HL-60 (cell line): ENCODE measurements at regions not wholly inside any gene's neighbourhood (a gene's known extent, or its start where the extent isn't known, plus 50 kb on each side); places are given as distances from the start of the nearest gene placed in this dataset.

Experiments
- DNase-seq, 2 experiments: peaks; one replicate each; pipeline ENCODE4 v3.0.0-alpha.2; 2010 to 2020; ENCODE audit warnings: low read depth in 1 of 2, low spot score in 1 of 2
- H3K27ac ChIP-seq: fragments of 250-450 bp; sonication (Bioruptor Pico); replicated peaks from 2 replicates; pipeline ENCODE4 v1.5.1; 2020; ENCODE audit warnings: mild to moderate bottlenecking, moderate library complexity
- H3K27me3 ChIP-seq: fragments of 250-450 bp; sonication (Bioruptor Pico); 2 replicates; pipeline ENCODE4 v1.5.1; 2021; ENCODE audit warnings: mild to moderate bottlenecking, moderate library complexity; ENCODE audit not compliant: insufficient read depth, poor library complexity, severe bottlenecking
- H3K4me3 ChIP-seq: replicated peaks from 2 replicates; pipeline ENCODE4 v1.5.1; 2011; ENCODE audit warnings: mild to moderate bottlenecking, control low read depth, low read length; ENCODE audit not compliant: insufficient read depth
- CTCF ChIP-seq: IDR thresholded peaks from one replicate; pipeline ENCODE4 v1.5.1; 2011; ENCODE audit warnings: low read length, control low read depth, inconsistent platforms; ENCODE audit not compliant: insufficient read depth
- GABPA ChIP-seq: IDR thresholded peaks from 2 replicates; pipeline ENCODE4 v1.6.1; 2012; ENCODE audit warnings: low read depth
- POLR2AphosphoS5 ChIP-seq: IDR thresholded peaks from 2 replicates; pipeline ENCODE4 v1.6.1; 2012; ENCODE audit warnings: low read depth
- REST ChIP-seq: IDR thresholded peaks from 2 replicates; pipeline ENCODE4 v1.6.1; 2012; ENCODE audit warnings: low read depth; ENCODE audit not compliant: insufficient replicate concordance
- SPI1 ChIP-seq: IDR thresholded peaks from 2 replicates; pipeline ENCODE4 v1.6.1; 2012; ENCODE audit warnings: low read depth, mild to moderate bottlenecking, borderline replicate concordance

DNA sequence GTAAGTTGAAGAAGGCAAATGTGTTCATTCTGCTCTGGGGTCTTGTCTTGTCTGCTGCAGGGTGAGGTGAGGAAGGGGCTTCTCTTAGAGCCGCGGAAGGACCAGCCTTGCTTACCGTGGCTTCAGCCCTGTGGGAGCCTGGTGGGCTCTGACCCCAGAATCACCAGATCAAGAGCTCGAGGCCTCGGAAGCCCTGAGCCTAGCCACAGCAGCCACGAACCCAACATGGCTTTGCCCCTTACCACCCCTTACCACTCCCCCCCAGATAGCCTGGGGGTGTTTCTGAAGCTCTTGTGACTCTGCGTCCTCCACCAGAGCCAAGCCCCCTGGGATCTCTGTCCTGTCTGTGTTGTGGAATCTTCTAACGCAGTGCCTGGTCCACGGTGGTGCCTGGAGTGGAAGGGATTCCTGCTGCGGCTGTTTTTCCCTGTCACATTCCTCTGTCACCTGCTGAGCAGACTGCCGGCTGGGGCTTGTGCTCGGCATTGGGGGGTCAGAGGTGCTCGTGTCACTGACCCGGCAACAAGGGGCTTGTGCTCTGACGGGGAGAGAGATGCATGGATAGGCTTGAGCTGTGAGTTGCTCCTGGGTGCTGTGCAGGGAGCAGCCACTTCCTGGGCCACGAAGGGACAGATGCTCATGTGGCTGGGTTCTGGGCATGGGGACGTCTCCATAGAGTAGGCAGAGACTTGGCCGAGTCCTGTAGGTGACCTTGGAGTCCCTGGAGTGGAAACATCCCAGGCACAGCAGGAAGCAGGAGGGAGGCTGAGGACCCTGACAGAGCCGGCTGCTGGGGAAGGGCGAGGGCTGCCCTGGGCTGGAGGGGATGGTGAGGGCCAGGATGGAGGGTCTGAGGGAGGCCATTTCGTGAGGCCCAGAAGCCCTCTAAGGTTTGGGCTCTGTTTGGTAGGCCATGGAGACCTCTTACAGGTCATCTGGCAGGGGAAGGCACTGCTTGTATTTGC, 316.0 kb downstream of the QKI start:
- TF ChIP-seq POLR2AphosphoS5 = no peak
- TF ChIP-seq REST = no peak
- TF ChIP-seq GABPA = no peak
- no peak for TF ChIP-seq SPI1
- no peak for TF ChIP-seq CTCF
- Histone ChIP-seq H3K4me3 (no peak overlapping the region), H3K27ac (no peak overlapping the region), H3K27me3 (no peaks in the 10 kb centered on the region)
- DNase-seq = no peak

GRCh38 chr6:163729127-163729872, 314.8 kb downstream of the QKI start:
- Histone ChIP-seq H3K27ac (no peak overlapping the region), H3K4me3 (no peak overlapping the region), H3K27me3 (no peaks in the 10 kb centered on the region)
- no peak for TF ChIP-seq POLR2AphosphoS5
- TF ChIP-seq CTCF = no peak
- TF ChIP-seq GABPA = no peak
- no peak for TF ChIP-seq REST
- no peak for TF ChIP-seq SPI1
- no peak for DNase-seq

GRCh38 chr6:163728442-163729126, 314.1 kb downstream of the QKI start:
- Histone ChIP-seq H3K27me3 (no peaks in the 10 kb centered on the region), H3K27ac (no peak overlapping the region), H3K4me3 (no peak overlapping the region)
- no peak for TF ChIP-seq SPI1
- no peak for TF ChIP-seq POLR2AphosphoS5
- no peak for TF ChIP-seq REST
- no peak for TF ChIP-seq CTCF
- no peak for TF ChIP-seq GABPA
- no peak for DNase-seq
